Suppressor macrophage treated with lipopolysaccharide for 1 hour (primary cell): ENCODE measurements at regions not wholly inside any gene's neighbourhood (a gene's known extent, or its start where the extent isn't known, plus 50 kb on each side); places are given as distances from the start of the nearest gene placed in this dataset.
"Not testable (repeated sequence)": the region's sequence is repeated elsewhere in the genome, so short reads cannot be mapped to it uniquely, and the experiment has no call there.

Source experiments
- DNase-seq, 3 donors: peaks; one replicate each; pipeline ENCODE4 v3.0.0-alpha.2; 2020 to 2022

DNA sequence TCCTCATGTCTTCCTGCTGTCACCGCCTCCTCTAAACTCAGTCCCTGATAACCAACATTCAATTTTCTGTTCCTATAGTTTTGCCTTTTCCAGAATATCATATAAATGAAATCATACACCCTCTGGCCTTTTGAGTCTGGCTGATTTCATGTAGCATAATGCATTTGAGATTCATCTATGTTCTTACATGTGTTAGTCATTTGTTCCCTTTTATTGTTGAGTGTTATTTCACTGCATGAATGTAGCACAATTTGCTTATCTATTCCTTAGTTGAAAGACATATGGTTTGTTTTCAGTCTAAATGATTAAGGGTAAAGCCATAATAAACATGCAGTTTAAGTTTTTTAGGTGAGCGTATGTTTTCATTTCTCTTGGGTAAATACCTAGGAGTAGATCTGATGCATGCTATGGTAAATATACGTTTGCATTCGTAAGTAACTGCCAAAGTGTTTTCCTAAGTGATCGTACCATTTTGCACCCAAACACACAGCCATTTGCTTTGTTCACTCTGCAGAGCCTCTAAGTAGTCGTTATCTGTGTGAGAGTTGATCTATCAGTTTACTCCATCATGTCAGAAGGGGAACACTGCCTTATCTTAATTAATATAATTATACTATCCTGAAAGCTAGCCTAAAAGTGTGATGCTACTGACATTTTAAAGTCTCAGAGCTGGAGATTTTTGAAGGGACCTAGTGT lies 460.8 kb downstream of the DMAC1 start:
- no peak for DNase-seq

DNA sequence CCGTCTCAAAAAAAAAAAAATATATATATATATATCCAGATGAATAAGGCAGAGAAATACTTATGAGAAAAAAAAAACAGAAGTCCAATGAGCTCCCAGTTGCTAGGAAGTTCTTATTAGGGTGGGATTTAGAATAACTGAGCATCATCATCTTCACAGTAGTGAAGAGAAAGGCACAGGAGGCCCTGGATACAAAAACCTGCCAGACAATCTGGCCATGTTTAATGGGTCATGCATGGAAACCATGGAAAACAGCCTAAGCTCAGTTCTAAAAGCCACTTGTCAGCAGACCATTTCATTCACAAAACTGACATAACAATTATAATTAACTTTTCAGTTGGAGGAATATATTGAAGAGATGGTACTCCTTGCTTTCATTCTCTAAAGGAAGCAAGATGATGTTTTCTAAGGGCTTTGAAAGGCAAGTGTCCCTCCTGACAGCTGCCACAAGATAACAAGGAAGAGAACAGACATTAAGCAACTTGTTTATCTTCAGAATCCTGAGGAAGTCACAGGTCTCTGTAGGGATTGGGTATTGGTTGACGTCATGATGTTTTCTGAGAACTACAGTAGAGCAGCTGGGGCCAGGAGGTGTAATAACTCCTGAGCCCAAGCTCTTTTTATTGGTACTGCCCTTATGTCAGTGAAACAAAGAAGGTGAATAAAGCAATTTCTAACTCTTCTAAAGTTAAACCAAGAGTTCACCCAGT lies 463.1 kb downstream of the DMAC1 start:
- no peak for DNase-seq

DNA sequence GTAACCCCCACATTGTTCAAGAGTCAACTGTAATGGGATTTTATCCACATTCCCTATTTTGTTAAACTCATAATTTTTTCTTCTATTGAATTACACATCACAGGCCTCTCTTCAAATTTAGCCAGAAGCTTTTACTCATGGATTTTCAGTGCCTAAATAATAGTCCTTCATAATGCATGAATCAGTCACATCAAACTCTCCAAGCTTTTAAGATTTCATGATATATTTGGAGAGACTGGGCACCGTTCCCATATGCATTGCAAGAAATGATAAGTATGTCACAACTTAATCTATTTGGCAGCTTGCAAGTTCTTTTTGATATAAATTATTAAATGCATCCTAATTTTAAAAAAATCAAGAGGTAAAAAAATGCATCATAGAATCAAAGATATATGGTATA lies 465.9 kb downstream of the DMAC1 start:
- DNase-seq: no peak

DNA sequence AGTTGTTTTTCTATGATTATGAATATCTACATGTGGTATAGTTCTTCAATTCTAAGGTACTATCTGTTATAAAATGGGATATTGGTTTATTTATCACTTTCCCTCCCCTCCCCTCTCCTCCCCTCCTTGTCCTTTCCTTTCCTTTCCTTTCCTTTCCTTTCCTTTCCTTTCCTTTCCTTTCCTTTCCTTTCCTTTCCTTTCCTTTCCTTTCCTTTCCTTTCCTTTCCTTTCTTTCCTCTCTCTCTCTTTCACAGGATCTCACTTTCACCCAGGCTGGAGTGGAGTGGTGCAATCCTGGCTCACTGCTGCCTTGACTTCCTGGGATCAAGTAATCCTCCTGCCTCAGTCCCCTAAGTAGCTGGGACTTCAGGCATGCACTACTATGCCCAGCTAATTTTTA lies 466.8 kb downstream of the DMAC1 start:
- DNase-seq: no peak

DNA sequence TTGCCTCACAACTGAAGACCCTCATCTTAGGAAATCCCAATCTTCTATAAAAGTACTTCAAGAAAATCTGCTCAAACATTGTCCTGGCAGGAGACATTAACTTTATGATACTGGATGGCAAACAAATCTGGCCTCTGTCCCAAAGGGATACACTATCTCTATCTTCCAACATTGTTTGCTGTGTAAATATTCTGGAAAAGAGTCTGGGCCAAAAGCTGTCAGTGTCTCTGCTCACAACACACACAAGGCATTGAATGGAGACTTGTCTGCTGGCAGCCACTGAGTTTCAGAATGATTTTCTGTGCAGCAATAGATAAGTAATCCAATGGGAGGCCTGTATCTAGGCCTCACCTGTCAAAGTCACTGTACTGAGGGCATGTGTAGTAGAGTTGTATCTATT lies 471.1 kb downstream of the DMAC1 start:
- no peak for DNase-seq

DNA sequence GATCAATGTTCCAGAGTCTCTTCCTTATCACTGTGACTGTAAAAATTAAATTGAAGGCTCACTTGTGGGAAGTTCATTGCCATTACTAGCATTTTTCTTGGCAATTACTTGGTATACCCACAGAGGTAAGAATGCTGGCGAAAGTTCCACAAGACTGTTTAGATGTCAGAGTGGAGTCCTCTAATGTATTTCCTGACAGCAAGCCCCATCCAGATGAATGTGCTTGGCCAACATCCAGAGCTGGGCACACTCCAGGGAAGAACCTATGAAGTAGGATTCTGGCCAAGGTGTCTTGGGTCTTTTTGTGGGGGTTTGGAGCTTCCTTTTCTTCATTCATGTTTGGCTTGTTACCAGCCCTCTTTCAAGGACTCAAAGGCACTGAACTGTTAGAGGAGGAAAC lies 473.6 kb downstream of the DMAC1 start:
- no peak for DNase-seq

DNA sequence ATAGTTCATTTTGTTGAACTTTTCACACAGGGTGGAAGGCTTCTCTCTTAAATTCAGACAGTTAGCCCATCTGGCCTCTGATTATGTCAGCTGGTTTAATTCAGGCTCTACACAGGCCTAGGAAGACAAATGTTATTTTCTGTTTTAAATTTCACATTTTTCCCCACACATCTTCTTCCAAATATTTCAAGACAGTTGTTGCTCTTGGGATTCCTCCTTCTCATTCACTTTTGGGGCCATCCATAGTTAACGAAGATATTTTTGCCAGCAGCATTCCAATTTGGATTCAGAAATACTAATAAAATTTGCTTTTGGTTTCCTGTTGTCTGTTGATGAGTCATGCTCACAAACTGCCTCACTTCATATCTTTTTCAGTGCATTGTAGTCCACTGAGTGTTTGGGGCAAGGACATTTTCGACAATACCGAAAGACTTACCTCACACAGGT lies 475.4 kb downstream of the DMAC1 start:
- no peak for DNase-seq

DNA sequence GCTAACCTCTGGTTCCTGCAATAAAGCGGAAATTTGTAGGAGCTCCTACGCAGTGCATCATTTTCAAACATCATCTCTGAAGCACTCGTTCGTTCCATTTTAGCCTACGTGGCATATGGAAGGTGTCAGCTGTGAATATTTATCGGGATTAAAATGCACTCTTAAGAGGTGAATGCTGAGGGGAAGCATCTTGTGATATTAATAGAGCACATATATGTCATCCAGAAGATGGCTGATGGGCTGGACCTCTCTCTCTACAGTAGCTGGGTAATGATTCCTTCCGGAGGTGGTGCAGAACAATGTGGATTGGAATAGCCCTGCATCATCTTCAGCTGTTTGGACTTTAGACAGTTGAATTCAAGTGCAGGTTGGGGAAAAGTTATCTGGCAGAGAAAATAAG lies 478.7 kb downstream of the DMAC1 start:
- no peak for DNase-seq

DNA sequence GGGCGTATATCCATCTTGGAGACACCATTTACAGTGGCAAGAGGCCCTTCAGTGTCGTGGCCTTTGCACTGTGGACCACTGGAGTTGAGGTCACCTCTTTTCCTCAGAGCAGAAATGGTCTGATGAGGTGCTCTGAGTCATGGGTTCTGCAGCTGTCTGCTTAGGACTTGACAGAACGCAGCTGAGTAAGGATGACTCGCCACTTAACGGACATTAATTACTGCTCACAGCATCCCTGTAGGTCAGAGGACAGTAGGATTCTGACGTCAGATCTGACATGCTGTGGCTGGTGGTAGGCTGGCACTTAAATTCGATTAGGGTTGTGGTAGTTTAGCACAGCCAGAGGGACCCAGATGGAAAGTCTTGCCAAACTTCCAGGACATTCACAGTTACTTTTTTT lies 479.4 kb downstream of the DMAC1 start:
- peak; percentile 18 to 35 (median 23) for DNase-seq

DNA sequence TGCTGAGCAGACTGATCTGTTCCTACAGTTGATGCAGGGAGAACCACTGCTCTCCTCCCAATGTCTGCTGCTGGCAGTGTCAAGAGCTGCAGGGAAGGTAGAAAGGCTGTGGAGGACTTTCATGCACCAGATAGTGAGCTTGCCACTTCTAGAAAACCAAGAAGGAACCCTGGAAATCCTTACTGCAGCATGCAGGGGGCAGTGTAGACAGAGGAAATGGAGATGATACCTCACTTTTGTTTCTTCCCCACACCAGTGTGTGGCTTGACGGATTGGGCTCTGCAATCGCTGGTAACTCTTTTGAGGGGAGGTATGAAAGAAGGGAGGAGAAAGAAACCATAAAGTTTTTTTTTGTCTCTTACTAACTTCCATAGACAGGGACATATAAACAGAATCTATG lies 480.7 kb downstream of the DMAC1 start:
- no peak for DNase-seq

DNA sequence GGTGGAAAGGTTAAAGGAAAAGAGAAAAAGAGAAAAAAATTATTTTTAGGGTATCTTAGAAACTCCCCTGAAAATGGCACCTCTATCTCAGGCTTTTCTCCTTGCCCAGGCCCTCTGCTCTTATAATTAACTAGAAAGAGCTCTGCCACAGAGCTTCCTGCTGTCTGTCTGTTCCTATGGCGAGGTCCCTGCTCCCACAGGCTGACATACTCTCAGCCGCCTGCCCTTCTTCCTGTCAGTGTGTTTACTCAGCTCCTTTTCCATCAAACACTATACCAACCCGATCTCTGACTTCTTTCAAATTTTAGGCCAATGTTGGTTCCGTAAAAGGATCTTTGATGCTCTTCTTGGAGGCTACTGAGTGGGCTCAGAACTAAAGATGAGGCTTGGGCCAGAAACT lies 482.6 kb downstream of the DMAC1 start:
- no peak for DNase-seq

DNA sequence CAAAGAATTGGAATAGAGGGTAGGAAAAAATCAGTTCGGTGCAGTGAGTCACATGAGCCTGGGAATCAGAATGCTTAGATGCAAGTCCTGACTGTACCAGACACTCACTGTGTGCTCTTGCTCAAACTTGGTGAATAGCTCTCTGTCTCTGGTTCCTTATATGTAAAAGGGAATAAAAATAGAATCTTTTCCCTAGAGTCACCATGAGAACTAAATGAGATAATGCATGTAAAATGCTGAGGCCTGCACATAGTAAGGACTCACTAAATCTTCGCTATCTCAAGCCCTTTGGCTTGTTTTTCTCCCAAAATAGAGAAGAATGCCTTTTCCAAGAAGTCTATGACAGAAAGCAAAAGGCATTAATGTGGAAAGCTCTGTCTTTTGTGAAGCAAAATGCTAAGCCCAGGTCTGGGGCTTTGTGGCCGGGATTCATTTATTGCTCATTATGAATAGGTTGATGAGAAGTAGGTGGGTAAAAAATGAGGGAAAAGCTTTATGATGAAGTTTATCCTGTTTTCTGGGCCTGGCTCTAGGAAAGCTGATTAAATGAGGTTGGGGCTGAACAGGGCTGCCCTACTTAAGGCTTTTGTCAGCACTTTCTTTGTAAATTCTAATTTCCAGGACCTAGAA lies 483.3 kb downstream of the DMAC1 start:
- peak in 2 of 3 donors; percentile 11 to 30 for DNase-seq

DNA sequence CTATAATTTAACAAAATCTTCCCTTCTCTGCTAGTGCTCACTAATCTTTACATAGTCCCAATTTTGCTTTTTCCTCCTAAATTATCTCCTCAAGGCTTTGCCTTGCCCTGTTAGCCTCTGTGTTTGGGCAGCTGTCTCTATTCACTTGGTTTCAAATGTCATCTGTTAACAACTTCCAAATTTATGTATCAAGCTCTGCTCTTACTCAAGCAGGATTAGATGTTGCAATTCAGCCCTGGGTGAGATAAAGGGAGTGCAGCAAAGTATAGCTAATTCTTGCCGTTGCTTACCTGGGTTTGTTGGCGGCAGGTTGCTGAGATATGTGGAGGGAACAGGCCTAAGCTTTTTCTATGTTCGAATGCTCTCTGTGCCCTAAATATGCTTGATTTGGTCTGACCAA lies 483.8 kb downstream of the DMAC1 start:
- DNase-seq: no peak

DNA sequence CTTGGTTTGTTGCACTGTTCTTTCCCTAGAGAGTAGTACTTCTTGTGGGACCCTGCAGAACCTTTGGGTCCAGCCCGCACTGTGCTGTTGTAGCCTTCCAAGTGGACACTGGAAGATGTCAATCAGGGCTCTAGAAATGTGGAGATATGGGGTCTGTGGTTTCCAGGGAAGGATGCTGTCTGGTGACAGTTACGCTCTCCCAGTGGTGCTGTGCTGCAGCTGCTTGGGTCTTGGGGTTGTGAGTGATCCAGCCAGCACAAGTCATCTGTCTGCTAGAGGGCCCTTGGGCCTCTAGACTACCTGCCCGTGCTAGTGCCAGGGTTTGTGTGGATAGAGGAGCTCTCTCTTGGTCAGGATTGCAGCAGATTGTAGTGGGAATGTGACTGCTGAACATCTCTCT lies 484.5 kb downstream of the DMAC1 start:
- no peak for DNase-seq

DNA sequence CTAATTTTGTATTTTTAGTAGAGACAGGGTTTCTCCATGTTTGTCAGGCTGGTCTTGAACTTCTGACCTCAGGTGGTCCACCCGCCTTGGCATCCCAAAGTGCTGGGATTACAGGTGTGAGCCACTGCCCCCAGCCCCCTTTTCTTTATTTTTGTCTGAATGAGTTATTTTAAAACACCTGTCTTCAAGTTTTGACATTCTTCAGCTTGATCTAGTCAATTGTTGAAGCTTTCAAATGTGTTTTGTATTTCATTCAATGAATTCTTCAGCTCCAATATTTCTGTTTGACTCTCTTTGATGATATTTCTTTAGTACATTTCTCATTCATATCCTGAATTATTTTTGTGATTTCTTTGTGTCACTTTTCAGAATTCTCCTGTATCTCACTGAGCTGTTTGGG lies 486.2 kb downstream of the DMAC1 start:
- DNase-seq: no peak

DNA sequence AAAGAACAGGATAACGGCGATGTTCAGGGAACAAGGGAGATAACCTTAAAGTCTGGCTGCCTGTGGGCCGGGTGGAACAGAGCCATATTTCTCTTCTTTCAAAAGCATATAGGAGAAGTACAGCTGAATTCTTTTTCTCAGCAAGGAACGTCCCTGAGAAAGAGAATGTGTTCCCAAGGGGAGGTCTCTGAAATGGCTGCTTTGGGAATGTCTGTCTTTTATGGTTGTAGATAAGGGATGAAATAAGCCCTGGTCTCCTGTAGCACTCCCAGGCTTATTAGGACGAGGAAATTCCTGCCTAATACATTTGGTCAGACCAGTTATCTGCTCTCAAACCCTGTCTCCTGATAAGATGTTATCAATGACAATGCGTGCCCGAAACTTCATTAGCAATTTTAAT lies 490.5 kb downstream of the DMAC1 start:
- not testable (repeated sequence) for DNase-seq

DNA sequence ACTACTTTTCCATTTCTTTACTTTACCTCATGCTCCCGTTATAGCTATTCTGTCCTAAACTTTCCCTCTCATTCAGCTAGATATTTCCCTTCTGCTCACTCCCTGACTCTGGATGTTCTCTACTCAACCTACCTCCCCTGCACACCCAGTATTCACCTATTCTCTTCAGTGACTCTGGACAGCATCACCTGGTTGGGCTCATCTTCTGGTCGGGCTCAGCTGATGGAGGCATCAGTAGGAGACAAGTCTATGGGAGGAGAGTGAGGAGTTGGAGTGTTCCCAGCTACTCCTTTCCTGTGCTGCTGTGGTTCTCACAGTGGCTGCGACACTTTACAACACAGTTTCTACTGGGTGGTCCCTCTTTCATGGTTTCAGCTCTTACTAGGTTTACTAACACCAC lies 493.9 kb downstream of the DMAC1 start:
- DNase-seq: no peak

DNA sequence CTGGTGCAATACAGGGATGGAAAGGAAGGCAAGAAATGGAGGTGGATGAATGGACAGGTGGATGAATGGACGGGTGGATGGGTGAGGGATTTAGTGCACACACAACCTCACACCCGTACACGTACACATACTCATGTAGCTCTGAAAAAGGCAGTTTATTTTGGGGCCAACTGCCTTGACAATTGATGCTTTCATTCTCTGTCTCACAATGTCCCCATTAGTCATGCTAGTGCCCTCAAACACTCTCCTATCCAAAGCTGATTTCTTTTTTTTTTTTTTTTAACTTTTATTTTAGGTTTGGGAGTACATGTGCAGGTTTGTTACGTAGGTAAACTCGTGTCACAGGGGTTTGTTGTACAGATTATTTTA lies 495.0 kb downstream of the DMAC1 start:
- no peak for DNase-seq

DNA sequence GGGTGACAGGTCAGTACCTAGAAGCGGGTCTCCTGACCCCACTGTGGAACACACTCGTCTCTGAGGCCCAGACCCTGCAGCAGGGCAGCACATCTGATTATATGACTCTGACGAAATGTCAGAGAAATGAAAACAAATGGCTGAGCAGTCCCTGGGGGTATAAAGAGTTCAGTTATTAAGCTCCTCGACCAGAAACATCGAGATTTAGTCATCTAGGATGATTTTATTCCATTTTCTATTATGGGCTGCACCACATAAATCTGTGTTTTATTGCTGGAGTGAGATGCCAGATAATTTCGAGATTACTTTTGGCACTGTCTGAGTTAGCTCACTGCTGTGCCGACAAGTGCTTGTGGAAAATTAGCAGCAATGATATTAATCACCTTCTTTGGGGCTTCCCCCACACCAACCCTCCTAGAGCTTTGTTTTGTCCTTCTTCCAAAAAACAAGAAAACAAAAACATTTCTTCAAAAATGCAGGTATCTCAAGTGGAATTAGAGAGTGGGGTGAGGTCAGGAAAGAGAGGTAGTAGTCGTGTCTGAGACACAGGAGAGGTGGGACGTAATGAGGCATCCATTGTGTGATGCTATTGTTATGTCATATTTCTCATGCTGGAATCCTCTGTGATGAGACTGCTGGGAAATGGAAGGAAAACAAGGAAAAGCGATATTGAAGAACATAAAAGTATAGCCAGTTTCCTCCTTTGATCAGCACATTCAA lies 495.5 kb downstream of the DMAC1 start:
- DNase-seq: no peak

DNA sequence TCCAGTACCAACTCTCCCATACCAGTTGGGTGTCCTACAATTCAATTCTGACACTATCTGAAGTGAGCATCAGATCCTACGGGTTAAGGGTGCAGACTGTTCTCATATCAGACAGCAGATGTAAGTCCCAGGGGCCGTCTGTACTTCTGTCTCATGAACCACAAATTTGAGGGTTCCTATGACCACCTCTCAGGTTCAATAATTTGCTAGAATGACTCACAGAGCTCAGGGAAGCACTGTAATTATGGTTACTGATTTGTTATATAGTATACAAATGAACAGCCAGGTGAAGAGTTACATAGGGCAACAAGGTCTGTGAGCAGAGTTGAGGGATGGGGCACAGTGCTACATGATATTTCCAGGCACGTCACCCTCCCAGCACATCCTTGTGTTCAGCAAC lies 499.1 kb downstream of the DMAC1 start:
- DNase-seq: no peak

DNA sequence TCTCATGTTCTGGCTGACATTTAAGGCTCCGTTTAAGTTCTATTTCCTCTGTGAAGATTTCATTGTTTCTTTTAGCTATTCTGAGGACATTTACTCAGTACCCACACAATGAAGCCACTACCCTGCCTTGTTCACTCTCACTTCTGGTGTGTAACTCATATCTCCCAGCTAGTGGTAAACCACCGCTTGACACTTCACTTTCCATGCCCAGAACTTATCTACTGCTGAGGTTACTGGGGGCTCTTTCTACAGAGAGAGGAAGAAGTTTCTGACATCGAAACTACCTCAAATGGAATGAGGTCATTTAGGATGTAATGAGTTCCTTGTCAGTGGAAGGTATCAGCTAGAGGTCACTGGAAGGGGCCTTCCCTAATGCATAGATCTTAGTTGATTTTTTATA lies 501.5 kb downstream of the DMAC1 start:
- peak in 2 of 3 donors; percentile 4 to 18 for DNase-seq

DNA sequence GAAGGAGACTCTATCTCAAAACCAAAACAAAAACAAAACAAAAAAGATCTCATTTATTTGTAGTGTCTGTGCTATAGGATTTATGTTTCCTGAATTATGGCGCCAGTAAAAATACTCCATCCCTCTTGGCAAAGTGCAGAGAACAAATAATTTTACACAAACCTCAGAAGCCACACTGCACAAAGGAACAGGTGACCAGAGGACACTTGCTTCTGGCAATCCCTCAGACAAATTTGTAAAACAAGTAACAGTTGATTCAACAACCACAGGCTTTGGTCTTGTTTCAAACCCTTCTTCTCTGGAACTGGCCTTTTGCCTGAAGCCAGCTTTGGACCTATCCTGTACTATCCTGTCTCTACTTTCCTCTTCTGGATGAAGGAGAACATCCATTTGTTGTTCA lies 502.1 kb downstream of the DMAC1 start:
- no peak for DNase-seq

DNA sequence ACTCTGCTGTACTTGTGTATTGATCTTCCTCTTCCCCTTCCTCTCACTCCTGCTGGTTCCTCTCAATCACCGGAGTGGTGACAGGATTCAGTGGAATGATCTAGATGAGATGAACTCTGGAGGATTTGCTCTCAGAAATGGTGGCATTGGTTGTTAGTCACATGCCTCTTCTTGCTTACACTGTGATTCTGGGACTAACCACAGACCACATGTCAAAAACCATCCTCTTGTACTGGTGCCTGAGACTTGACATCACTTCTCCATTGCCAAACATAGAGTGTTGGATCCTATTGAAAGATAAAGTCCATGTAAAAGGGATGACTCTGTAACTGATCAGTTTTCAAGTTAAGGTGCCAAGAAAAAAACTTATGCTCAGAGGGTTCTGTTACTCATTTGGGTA lies 506.5 kb downstream of the DMAC1 start:
- no peak for DNase-seq

DNA sequence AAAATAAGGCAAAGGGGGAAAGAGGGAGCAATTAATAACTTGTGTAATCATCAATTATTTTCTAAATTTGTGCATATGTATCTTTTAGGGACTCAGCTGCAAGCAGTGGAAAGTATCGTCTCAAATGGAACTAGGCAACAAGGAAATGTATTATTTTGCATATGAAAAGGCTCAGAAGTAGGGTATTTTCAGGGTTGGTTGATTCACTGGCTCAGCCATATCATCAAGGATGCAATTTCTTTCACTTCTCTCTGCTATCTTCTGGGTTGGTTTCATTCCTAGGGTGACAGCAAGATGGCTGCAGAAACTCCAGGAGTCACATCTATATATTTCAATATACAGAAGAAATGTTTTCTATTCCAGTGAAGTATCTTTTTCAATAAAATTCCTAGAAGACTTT lies 509.8 kb downstream of the DMAC1 start:
- DNase-seq: no peak
